NCI-H2196 treated with DMSO at 0.1 percent for 48 hours (cell line): ENCODE measurements at regions not wholly inside any gene's neighbourhood (a gene's known extent, or its start where the extent isn't known, plus 50 kb on each side); places are given as distances from the start of the nearest gene placed in this dataset.
"Not testable (repeated sequence)": the region's sequence is repeated elsewhere in the genome, so short reads cannot be mapped to it uniquely, and the experiment has no call there.

Experiments used
- DNase-seq: peaks from one replicate; lab custom pipeline; 2025; ENCODE audit not compliant: unreplicated experiment; lab: John Stamatoyannopoulos, UW

GRCh38 chr19:29154163-29154562, 58.8 kb downstream of the UQCRFS1 start:
- DNase-seq: no peak

- DNase-seq: no peak
Measured at GRCh38 chr19:29145756-29146155, 67.2 kb downstream of the UQCRFS1 start.

- DNase-seq: no peak
Measured at GRCh38 chr19:29143183-29143582, 69.8 kb downstream of the UQCRFS1 start.

- no peak for DNase-seq
Measured at GRCh38 chr19:29139227-29139626, 73.7 kb downstream of the UQCRFS1 start.

- DNase-seq: not testable (repeated sequence)
Measured at GRCh38 chr19:29138206-29138605, 74.7 kb downstream of the UQCRFS1 start.

GRCh38 chr19:29131456-29131855, 81.5 kb downstream of the UQCRFS1 start:
- DNase-seq: no peak

GRCh38 chr19:29129148-29129547, 83.8 kb downstream of the UQCRFS1 start:
- DNase-seq: no peak

- no peak for DNase-seq
Measured at GRCh38 chr19:29128203-29128602, 84.7 kb downstream of the UQCRFS1 start.

- no peak for DNase-seq
Measured at GRCh38 chr19:29122185-29122584, 90.8 kb downstream of the UQCRFS1 start.

GRCh38 chr19:29121684-29122083, 91.3 kb downstream of the UQCRFS1 start:
- no peak for DNase-seq

- no peak for DNase-seq
Measured at GRCh38 chr19:29120466-29120865, 92.5 kb downstream of the UQCRFS1 start.

- DNase-seq: no peak
Measured at GRCh38 chr19:29119590-29119989, 93.4 kb downstream of the UQCRFS1 start.

GRCh38 chr19:29118389-29118788, 94.6 kb downstream of the UQCRFS1 start:
- DNase-seq: no peak

GRCh38 chr19:29117926-29118325, 95.0 kb downstream of the UQCRFS1 start:
- DNase-seq: no peak

GRCh38 chr19:29115181-29115580, 97.8 kb downstream of the UQCRFS1 start:
- no peak for DNase-seq

- no peak for DNase-seq
Measured at GRCh38 chr19:29113838-29114237, 99.1 kb downstream of the UQCRFS1 start.

GRCh38 chr19:29111576-29111975, 101.4 kb downstream of the UQCRFS1 start:
- no peak for DNase-seq

- no peak for DNase-seq
Measured at GRCh38 chr19:29107831-29108230, 105.1 kb downstream of the UQCRFS1 start.

GRCh38 chr19:29106346-29106885, 106.5 kb downstream of the UQCRFS1 start:
- DNase-seq: no peak

GRCh38 chr19:29105629-29106292, 107.2 kb downstream of the UQCRFS1 start:
- no peak for DNase-seq

- no peak for DNase-seq
Measured at GRCh38 chr19:29104605-29105241, 108.2 kb downstream of the UQCRFS1 start.

- no peak for DNase-seq
Measured at GRCh38 chr19:29098863-29099481, 114.0 kb downstream of the UQCRFS1 start.
